A172 (cell line): ENCODE measurements at regions not wholly inside any gene's neighbourhood (a gene's known extent, or its start where the extent isn't known, plus 50 kb on each side); places are given as distances from the start of the nearest gene placed in this dataset.

ENCODE experiments used
- DNase-seq: peaks from one replicate; pipeline ENCODE4 v3.0.0-alpha.2; 2015; ENCODE audit warnings: low spot score

DNA sequence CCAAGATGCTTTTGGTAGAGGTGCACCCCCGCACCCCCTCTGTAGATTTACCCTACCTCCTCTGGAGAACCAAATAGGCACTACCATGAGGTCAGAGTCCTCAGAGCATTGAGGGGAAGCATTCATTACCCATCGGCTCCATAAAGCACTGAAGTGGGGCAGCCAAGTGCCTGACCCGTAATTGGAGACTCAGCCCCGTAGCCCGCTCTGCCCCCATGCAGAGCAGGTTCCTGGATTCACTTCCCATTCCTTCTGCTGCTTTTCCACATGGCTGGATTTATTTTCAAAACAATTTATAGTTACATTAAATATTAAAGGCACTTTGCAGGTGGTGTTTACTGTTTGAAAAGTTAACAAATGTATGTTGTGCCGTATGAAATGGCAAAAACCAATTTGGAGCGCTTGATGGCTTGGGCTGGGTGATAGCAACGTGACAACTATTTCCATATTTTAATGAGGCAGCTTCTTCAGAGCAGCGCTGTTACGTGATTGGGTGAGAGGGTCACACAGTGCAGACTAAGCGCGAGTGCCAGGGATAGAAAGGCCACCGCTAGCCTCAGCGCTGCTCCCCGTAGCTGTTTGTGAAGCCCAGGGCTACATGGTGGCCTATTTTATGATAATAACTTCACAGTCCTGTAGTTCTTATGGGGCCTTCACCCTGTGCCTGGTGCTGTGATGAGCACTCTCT, 373.8 kb upstream of the PROK2 start:
- no peak for DNase-seq

DNA sequence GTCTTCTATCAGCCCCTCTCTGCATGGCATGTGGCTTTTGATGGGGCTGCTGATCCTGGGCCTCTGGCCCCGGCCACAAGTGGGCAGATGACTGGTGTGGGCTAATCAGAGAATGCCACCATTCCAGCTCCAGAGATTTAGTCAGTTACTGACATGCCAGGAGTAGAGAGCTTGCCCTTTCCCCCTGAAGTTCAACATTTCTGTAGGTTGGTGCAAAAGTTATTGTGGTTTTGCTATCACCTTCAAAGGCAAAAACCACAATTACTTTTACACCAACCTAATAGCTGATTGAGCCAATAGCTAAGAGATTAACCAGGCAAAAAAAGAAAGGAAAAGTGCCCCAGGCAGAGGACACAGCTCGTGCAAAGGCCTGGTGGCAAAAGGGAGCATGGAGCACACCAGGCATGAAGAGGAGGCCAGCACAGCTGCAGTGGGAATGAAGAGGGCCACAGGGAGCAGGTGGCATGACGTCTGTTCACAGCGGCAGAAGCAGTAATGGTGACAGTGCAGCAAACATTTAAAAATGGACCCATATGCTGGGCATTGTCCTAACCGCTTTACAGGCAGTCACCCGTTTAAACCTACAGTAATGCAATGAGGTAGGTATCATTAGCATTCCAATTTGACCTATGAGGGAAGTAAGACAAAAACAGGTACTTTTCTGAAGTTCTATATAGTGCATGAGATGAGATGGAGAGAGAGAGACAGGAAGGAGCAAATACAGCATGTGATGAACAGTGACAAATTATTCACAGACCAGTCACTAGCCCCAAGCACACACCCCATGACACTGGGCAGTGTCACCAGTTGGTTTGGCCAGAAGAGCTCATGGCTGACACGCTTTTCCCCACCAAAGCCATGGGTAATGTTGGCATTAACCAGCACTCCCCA, 373.0 kb upstream of the PROK2 start:
- DNase-seq = no peak

DNA sequence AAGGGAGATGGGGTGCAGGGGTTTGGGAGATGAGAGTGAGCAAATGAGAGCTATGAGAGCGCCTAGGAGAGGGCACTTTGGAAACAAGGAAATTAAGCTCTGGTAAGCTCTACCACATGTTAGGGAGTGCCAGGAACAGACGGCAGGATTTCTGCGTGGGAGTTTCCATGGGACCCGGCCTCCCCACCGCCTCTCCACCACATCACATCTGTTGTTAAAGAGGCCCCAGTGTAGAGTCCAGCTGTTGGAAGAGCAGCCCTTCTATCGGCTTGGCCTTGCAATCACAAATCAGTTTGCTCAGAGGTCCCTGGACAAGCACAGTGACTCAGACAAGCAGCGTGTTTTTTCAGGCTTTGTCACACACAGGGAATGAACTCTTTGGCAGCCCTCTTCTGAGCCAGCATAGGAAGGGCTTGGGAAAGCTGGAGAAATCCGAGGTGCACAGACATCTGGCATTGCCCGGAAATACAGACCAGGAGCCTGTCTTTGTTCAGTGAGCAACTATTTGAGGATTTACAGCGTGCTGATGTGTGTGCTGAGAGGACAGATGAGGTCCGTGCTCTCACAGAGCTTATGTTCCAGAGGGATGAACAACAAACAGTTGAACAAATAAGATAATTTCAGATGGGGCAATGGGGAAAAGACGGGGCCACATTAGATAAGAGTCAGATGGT, 370.6 kb upstream of the PROK2 start:
- DNase-seq = peak; percentile 85

DNA sequence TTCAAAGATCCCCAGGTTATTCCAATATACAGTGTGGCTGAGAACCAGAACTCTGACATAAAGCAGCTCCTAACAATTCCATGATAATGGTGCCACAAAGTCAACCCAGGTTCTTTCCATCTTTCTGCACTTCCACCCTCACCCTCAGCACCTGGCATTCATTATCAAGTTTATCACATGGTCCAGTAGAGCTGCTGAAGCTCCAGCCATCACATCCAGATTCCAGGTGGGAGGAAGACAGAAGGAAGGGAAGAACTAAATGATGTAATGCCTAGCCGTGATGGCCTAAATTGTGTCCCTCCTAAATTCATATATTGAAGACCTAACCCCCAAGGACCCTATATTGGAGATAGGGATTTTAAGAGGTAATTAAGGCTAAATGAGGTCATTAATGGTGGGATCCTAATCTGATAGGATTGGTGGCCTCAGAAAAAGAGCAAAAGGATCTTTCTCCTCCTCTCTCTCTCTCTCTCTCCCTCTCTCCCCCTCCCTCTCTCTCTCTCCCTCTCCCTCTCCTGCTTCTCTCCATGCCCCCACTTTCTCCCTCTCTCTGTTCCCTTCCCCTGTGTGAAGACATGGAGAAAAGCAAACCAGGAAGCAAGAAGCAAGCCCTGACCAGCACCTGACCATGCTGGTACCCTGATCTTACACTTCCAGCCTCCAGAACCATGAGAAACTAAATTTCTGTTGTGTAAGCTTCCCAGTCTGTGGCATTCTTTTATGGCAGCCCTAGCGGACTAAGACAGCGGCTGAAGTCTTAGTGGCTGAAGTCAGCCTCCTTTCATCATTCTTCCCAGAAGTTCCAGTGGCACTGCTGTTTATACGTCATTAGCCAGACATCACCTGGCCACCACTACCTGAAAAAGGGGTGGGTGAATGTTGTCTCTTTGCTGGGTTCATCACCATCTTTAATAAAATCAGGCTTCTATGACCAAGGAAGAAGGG, 369.7 kb upstream of the PROK2 start:
- DNase-seq = no peak

DNA sequence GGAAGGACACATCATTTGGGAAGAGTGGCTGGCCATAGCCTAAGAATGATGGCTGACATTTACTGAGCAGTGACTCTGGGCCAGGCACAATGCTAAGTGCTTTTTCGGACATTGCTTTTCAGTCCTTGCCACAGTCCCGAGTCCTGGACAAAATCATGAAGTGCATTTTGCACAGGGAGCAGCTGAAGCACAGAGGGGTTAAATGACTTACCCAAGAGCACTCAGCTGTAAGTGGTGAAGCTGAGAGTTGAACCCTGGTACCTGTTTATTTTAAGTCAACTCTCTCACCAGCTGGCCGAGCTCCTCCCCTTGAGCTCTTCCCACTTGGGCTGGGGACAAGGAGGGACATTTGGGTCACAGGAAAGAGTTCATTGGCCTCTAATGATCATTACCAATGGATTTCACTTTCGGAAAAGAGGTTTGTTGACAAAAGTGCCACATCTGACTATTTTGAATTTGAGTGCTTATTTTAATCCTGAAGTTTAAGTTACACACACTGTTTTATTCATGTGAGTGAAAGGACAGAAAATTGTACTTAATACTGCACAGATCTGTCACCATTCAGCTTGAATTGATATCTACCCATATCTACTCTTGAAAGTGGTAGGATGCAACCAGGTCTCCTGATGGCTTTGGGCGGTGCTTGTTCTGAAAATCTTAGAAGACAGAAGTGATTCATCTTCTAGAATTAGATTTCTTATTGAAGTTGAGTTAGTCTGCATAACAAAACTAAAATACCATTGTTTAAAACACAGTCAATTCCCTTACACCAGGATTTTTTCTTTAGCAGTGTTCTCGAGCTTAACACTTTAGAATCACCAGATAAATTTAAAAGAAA, 368.7 kb upstream of the PROK2 start:
- no peak for DNase-seq

DNA sequence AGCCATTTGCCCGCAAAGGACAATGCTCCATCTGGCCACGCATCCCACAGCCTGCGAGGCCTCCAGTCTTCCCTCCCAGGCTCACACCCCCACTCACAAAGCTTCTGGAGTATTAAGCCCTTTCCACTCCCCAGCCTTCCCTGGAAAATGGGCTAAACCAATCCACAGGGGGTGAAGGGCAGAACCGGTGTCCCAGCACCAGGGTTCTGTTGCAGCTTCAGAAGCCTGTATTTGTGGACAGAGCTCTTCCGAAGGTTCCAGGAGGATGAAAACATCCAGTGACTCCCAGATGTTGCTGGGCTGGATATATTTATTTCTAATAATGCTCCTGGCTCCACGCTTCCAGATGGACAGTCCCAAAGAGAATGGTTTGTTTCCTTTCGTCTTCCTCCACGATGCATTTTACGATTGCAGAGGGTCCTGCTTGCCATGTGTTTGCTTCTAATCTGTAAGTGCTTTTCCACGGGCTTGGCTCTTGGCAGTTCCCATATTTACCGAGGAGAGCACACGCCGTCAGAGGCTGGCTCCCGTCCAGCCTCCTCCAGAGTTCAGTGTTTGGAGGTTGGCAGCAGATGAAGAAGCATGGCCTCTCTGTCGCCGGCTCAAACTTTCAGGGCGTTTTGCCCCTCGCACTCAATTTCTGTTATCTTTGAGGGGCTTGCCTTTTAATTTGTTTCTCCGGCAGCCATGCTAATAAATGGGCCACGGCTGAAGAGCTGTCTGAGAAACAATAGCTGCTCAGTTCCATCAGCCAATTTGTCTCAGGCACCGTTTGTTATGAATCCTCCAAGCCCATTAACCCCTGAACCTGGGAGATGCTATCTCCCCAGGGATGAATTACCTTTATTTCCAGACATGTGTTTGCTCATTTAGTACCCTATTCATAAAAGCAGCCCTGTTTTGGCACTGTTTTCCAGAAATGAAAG, 367.9 kb upstream of the PROK2 start:
- peak; percentile 12 for DNase-seq

DNA sequence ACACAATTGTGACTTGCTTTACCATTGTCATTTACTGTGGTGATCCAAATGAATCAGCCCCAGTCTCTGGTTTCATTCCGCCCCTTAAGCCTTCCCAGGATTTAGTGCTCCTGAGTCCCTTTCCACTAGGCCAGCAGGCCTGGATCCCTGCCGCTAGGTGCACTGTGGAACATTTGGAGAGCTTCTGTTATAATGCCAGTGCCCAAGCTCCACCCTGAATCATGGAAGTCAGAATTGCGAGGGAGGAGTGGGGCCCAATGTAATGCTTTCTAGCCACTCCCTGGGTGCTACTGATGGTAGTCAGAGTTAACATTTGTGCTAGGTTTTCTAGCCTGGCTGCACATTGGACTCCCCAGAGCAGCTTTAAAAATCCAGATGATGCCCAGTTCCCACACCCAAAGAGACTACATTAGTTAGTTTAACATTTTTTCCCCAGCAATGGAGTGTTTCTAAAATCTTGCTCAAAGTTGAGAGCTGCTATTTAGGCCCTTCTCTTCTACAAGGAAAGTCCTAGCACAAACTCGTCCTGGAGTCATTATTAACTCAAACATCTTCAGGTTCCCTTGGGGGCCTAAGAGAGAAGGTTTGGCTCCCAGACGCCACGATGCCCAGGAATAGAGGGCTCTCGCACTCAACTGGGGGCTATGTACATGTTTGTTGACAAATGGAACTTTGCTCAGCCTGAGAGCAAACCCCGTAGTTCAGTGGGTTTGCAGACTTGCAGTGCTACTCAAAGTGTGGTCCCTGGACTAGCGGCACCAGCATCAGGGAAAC, 366.7 kb upstream of the PROK2 start:
- DNase-seq = no peak

DNA sequence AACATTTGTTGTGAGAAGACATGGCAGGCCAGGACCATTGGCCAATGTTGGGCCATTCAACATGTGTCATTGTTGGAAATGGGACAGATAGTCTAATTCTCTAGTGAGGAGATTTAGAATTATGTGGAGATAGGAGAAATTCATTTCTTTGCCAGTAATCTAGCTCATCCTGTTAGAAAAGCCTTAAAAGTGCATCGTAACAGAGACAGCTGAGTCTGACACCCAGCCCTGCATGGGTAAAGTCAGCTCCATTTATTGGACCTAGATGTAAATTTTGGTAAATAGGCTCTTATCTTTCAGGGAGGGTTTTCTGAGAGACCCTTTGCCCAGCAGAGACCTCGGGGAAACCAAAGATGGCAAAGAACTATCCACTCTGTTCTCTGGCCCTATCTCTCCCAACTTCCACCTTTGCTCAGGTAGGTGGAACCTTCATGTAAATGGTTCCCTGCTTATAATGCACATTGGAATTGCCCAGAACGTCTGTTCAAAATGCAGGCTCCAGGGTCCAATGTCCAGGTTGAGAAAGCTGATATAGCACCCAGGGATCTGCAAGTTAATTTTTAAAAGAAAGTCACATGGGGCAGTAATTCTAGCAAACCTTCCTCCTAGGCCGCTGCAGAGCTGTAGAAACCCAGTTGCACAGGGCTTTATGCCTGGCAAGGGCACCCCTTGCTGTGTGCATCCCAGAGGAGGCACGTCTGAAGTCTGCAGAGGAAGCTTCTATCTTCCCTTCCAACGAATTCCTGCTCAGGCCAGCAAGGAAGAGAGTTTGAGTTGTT, 365.9 kb upstream of the PROK2 start:
- no peak for DNase-seq

DNA sequence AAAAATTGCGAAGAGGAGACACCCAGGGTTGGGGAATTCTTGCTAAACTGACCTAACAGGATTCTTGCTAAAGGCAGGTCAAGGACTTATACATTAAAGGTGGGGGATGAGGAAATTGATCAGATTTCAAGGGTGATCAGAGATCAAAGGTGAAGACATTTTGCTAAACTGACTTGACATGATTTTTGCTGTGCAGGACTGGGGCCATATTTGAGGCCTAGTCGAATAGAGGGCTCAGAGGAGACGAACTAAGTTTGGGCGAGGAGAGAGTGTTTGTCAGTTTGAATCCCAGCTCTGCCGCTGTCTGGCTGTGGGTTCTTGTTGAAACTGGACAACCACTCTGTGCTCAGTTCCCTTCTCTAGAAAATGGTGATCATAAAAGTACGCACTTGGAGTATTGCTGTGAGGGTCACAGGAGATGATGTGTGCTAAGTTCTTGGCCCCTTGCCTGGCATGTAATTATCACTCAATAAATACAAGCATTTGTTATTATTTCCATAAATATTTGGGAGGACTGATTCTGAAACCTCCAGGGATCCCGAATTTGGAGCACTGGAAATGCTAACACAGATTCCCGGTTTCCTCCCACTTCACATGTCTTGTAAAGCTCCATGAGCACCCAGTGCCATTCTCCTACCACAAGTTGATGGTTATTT, 364.8 kb upstream of the PROK2 start:
- no peak for DNase-seq

DNA sequence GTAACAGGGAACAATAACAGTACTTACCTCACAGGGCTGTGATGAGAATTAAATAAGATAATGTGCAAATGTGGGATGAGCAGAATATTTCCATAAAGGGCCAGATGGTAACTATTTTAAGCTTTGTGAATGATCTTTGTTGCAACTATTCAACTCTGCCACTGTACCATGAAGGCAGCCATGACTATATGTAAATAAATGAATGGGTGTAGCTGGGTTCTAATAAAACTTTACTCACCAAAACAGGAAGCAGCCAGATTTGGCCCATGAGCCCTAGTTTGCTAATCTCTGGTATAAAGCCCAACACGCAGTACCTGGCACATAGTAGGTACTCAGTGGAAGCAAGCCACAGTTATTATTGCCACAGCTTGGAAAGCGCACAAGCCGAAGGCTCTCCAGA, 362.7 kb upstream of the PROK2 start:
- no peak for DNase-seq

DNA sequence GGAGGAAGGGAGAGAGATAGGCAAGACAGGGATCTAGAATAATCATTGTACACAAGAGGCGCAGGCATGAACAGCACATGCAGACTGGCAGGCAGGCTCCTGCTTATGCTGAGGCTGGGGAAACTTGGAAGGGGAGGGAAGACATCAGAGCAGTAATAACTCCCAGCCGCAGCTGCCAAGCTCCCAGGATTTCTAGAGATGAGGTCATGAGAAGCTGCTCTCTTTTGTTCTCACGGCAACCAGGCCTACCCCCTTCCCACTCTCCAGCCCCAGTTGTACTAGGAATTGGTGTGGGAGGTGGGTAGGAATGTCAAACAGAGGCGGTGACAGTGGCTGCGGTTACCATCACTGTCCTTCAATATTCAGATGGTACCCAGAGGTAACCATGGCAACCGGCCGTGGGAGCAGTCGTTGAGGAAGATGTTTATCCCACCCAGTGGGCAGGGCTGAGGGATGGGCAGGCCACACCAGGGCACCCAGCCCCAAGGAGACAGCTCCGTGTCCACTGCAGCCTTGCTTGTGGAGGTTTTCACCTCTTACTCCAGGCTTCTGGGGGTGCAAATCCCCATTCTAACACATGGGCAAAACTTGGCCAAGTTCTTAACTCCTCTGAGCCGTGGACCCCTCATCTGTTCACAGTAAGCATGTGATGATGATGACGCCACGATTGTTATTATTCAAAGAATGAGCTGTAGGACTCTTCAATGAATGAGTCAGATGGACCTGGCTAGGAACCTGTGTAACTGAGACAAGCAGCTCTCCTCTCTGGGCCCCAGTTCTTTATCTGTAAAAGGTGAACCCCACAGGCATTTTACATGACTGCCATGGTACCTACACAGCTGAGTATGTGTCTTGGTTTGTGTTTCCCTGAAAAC, 360.8 kb upstream of the PROK2 start:
- no peak for DNase-seq

DNA sequence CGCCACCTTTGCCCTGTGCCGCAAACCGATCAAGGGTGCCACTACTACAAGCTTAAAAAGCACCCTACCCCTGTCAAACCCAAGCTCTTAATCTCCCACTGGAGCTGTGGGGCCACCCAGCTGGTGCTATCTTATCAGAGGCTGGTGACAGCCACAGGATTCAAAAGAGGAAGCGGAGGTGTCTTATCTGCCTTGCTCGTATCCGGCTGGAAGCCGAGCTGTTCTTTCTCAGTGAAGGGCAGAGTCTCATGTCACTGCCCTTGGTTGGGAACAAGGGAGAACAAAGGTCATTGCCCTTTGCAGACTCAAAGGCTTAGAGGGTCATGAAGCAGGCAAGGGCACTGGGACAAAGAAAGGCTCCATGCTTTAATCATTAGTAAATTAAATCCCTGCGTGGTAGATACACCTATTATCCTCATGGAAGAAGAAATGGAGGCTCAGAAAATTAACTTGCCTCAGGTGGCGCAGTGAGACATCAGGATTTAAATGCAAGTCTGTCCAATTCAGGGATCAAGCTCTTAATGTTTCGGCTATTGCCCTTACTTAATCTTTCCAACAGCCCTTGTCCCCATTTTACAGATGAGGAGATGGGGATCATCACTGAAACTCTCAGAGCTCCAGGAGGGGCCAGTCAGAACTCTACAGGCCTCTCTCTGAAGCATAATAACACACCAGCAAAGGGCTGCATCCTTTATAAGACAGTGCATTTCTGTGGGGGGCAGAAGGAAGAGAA, 360.0 kb upstream of the PROK2 start:
- no peak for DNase-seq

DNA sequence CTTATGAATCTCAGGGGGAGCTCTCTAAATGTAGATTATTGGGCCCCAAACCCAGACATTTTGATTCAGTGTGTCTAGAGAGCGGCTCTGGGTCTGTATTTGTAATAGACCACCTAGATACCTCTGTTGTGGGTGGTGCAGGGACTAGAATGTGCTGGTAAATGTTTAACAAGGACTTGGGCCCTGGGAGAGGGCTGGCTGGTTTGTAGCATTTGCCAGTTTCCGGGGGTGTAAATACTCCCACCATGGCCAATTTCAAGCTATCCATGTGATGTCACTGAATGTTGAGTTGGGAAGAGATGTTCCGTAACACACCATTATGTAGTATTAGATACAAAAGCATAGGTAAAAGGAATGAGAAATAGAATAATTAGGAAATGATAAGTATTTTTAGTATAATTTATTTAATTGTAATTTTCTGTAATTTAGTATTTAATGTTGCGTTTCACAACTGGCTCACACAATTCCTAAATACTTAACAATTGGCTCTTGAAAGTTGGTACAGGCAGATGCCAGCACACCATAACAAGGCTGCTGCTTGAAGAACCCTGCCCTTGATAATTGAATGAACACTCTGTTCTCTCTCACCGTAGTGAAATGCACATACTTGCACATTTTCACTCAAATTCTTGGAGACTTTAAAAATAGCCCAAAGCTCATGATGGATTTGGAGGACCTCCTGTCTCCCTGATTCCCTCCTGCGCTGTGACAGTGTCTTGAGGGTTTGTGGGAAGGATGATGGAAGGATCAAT, 359.2 kb upstream of the PROK2 start:
- DNase-seq = no peak

DNA sequence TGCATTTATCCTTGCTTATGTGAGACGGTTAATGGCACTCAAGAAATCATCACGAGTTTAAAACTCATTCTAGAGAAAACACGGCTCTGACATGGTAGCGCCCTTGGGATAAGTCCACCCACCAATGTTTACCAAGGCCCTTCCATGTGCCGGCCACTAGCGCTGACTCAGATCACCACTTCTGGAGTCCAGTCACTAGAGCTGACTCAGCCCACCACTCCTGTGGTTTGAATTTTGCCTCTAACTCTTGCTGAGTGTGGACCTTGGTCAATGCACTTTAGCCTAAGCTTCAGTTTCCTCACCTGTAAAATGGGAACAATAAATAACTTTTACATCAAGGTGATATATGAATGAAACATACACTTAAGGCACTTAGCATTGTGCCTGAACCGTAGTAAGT, 358.4 kb upstream of the PROK2 start:
- peak; percentile 56 for DNase-seq

DNA sequence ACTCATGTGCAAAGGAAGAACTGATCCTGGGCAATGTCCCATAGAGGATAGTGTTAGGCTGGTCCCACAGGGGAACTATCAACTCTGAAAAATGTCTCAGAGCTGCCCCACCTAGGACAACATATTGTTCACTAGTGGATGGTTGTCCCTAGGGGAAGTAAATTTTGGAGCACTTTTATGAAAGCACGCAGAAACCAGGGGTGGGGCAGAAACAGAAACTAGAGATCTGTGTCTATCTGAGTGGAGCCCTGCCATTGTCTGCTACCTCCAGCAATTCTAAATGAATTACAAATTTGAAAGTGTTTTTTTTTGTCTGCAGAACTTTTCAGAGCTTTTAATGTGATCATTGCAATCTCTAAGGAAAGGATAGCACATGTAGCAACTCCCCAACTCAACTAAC, 357.1 kb upstream of the PROK2 start:
- no peak for DNase-seq
